Mesenteric fat pad (tissue), 1 donor: ENCODE measurements at regions not wholly inside any gene's neighbourhood (a gene's known extent, or its start where the extent isn't known, plus 50 kb on each side); places are given as distances from the start of the nearest gene placed in this dataset.

ENCODE experiments used
- DNase-seq: peaks from one replicate; pipeline ENCODE4 v3.0.0-alpha.2; 2020; ENCODE audit warnings: low spot score
- donor health status: DM: yes; HTN: yes; CAD: no.

GRCh38 chr13:30033681-30034457 is 183.5 kb upstream of the UBL3 start:
- DNase-seq, result no peak

DNA sequence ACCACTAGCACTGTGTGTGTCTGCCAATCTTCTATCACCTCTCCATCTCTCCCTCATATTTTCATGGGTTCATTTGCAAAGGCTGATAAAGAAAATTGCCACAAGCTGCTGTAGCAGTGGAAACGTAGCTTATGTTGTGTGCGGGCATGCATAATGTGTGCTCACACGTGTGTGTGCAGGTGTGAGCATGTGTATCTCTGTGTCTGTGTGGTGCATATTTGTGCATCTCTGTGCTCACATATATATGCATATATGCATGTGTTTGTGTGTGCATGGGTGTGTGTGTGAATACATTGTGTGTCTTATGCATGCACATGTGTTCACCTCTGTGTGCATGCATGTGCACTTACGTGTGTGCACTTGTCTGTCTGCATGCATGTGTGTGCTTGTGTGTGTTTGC is 181.8 kb upstream of the UBL3 start:
- DNase-seq, result no peak

- DNase-seq, result no peak
Observed at GRCh38 chr13:30031488-30031887, 181.1 kb upstream of the UBL3 start.

DNA sequence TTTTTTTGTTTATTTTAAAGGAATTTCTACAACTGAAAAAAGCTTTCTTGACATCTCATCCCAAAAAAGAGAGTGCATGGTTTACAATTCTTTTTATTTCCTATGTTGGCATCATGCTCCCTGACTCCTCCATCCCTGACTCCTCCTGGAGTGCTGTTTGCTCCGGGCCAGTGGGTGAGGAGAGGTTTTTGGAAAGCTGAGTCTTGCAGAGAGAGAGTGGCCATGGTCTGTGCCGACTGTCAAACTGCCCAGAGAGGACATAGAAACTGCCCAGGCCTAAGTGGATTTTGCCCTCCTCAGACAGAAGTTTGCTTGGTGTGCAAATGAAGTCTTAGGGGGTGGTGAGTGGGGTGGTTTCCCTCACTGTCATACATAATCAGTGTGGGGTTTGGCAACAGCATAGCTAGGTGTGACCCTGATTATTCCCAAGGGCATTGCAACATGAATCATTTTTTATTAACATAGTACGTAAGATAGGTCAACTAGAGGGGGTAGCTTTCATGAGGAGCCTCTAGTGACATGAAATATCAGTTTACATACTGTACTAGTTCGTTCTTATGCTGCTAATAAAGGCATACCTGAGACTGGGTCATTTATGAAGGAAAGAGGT is 179.8 kb upstream of the UBL3 start:
- DNase-seq, result no peak

DNA sequence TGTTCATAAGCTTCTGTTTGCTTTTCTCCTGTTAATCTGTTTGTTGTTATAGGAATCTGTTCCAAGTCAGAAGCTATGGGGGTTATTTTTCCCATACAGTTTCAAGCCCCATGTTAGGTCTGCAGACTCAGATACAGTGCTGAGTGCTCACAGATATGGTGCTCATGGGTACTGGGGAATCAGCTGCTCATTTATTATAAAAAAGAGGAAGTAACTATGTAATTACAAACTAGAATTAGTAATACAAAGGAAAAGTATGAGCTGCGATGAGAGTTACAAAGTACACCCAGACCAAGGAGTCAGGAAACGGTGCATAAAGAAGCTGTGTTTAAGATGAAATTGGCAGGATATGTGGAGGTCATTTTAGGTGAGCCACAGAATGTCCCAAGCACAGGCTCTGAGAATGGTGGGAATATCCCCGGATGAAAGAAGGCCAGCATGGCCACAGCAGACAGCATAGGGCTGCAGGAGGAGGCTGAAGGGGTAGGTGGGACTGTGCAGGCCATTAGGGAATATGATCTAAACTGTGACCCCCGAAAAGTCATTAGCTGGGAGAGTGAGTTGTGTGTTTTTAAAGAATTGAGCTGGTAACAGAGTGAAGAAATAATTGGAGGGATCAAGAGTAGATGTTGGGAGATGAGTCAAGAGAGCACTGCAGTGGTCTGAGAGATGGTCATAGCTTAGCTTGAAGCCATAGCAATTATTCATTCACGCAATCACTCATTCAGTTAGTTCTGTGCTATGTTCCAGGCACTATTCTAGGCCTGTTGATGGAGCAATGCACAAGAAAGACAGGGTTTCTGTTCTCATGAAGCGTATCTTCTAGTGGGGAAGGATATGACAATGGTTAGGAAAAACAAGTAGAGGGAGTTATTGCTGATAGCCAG is 177.4 kb upstream of the UBL3 start:
- DNase-seq, result no peak

GRCh38 chr13:30026909-30027308 is 176.5 kb upstream of the UBL3 start:
- DNase-seq, result no peak

DNA sequence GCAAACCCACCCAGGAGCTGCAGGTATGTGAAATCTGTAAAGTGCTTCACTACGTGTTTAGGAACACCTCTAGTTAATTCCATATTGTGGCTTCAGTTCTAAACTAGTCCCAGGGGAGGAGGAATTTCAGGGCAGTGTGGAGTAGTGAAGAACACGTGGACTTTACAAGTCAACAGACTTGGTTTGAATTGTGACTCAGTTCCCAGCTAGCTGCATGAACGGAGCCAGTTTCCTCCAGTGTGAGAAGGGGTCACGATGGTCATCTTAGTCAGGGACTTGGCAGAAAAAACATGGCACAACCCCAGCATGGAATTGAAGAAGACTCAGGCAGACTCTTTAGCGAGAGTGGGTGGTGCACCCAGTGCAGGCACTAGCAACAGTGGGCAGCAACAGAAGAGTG is 175.7 kb upstream of the UBL3 start:
- no peak for DNase-seq

- DNase-seq, result no peak
Observed at GRCh38 chr13:30025351-30025750, 174.9 kb upstream of the UBL3 start.

DNA sequence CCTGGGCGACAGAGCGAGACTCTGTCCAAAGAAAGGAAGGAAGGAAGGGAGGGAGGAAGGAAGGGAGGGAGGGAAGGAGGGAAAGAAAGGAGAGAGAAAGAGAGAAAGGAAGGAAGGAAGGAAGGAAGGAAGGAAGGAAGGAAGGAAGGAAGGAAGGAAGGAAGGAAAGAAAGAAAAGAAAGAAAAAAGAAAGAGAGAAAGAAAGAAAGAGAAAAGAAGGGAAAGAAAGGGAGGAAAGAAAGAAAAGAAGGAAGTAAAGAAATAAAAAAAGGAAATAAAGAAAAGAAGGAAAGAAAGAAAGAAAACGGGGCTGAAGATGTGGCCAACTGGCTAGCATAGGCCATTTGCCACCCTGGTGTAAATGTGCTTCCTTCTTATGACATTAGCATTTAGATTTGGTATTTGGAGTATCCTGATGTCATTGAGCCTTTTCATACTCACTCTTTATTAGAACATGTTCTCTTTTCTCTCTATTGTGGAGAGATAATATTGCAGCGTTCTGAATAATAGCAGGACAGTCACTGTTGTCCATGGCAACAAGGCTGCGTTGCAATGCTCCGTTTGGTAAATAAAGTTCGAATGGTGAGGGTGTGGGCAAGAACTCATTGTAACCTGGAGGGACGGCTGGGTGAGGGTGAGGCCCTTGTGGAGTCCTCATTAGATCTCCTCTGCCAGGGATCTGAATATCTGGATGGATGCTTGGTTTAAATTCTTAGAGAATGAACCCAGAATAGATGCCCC is 173.9 kb upstream of the UBL3 start:
- no peak for DNase-seq

GRCh38 chr13:30023196-30023895 is 172.9 kb upstream of the UBL3 start:
- DNase-seq, result no peak

GRCh38 chr13:30022796-30023195 is 172.4 kb upstream of the UBL3 start:
- no peak for DNase-seq

- no peak for DNase-seq
Observed at GRCh38 chr13:30022256-30022655, 171.8 kb upstream of the UBL3 start.

GRCh38 chr13:30021611-30022010 is 171.2 kb upstream of the UBL3 start:
- DNase-seq, result no peak

DNA sequence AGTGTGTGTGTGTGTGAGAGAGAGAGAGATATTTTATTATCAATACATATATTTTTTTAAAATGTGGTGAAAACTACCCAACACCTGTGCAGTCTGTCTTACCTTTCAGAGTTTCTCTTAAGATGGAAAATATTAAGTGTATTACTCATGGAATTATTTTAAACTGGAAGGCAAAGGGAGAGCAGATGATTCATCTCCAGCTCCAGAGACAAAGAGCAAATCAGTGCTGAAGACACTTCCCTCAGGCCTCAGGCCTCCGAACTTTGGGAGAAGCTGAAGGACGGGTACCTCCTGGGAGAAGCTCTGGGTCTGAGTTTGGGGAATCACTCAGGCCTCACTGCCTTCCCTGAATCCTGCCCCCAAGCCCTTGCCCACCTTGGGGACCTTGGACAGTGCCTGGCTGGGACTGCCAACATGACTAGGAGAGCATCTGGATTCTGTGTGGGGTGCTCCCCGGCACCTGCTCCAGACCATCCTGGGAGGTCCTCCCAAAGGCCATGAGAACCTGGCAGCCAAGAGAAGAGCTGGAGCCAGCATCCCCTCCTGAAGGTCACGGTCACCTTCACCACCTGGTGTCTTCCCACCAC is 170.4 kb upstream of the UBL3 start:
- no peak for DNase-seq

DNA sequence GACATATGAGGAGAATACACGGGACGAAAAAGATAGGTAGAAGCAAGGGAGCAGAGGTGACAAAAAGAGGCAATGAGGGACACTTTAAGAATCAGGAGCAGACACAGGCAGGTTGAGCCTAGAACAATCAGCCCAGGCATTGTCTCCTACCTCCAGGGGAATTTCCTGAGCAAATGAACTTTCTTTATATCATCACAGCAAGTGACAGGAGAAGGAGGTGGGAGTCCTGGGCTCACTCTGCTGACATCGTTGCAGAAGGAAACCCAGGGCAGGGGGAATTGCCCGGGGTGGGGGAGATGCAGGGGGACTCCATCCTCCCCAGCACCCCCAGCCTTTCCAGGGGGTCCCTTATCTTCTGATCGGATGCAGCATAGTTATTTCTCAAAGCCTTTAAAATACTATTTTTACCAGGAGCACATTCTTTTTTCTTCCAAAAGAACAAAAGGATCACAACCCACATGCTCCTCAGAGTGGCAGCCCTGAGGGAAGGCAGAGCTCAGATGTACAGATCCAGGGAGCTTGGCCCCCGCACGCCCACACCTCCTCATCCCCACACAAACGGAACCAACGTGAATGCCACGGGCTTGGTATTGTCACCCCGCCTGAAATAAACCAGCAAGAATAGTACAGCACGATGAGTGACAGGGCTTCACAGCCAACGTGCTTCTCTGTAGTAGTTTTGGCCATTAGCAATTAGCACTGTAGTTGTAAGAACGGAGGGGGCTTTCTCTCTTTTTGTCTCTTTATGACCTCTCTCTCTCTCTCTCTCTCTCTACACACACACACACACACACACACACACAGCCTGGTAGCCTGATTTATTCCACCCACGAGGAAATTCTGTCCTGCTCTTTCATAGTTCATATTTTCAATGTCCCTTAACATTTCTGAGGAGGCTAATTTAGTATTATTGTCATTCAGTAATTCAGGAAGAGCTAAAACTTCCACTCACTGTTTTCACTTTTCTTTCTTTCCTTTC is 169.5 kb upstream of the UBL3 start:
- DNase-seq, result peak; percentile 8

DNA sequence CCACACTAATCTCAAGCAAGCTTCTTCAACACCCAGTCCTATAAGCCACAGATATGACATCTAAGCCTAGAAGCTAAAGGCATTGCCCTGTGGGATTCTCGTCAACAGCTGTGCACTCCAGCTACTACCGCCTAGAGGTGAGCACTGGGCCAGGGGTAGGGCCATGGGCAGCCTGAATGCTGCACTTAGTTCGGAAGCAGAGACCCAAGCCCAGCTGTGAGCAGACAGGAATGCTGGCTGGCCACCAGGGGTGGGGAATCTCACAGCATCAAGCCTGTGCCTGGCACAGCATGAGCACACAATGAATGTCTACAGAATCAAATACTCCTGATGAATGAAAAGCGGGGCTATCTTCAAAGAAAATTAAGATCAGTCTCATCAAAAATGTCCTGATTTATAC is 167.5 kb upstream of the UBL3 start:
- no peak for DNase-seq

DNA sequence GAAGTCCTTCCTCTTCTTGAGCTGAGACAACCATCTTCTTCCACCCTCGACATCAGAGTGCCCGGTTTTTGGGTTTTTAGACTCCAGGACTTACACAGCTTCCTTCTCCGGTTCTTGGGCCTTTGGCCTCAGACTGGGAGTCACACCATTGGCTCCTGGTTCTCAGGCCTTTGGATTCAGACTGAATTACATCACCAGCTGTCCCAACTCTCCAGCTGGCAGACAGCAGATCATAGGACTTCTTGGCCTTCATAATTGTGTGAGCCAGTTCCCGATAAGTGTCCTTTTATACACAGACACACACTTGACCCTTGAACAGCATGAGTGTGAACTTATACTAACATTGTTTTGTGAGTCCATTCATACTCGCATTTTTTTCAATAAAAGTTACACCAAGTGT is 166.0 kb upstream of the UBL3 start:
- no peak for DNase-seq

GRCh38 chr13:30009411-30009810 is 159.0 kb upstream of the UBL3 start:
- DNase-seq, result peak; percentile 39

GRCh38 chr13:30006246-30006645 is 155.8 kb upstream of the UBL3 start:
- DNase-seq, result peak; percentile 47
